Coronary artery (tissue), 2 donors: ENCODE measurements at regions not wholly inside any gene's neighbourhood (a gene's known extent, or its start where the extent isn't known, plus 50 kb on each side); places are given as distances from the start of the nearest gene placed in this dataset.

Source experiments
- DNase-seq: peaks from one replicate; pipeline ENCODE4 v3.0.0-alpha.2; 2017; ENCODE audit warnings: low spot score
- H3K27ac ChIP-seq, 2 donors: fragments of 200-600 bp; sonication (generic); one replicate each; pipeline ENCODE4 v1.5.1; 2016 to 2019
- H3K4me3 ChIP-seq: fragments of 200-600 bp; sonication (generic); 2 replicates; pipeline ENCODE4 v1.5.1; 2016; ENCODE audit warnings: mild to moderate bottlenecking, moderate library complexity
- TF ChIP-seq, protein P1 (sequence below): fragments of 200-600 bp; sonication (generic); IDR thresholded peaks from one replicate; pipeline ENCODE4 v1.5.1; 2019; ENCODE audit warnings: antibody characterized with exemption

DNA sequence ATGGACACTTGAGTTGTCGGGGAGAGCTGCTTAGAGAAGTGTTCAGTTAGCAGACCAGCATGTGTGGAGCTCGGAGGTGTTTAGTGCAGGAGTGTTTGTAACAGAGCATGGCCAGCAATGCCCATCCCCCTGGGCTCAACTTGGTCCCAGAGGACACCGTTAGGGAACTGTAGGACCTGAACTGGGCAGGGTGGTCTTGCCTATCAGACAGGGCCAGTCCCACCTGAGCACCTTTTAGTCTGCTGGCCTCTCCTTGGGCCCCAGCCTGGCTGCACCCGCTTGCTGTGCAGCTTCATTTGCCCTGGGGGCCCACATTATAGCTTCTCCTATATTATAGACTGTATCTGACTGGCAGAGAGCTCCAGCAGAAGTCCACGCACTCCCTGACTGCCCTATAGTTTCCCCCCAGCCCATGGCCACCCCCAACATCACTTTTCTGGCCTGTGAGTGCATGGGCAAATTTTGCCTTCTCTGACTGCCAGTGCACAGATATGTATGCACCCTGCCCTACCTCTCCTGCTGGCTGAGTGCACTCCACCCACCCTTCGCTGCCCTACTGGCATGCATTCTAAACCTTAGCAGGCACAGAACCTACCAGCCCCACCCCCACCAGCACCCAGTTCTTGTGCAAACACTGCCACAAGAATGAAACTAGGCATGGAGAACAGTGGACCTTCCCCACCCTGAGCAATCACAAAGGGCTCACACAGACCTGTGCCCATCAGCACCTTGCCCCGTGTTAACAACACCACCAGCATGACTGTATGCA is 1030.6 kb upstream of the GHITM start:
- TF ChIP-seq, protein P1, sequence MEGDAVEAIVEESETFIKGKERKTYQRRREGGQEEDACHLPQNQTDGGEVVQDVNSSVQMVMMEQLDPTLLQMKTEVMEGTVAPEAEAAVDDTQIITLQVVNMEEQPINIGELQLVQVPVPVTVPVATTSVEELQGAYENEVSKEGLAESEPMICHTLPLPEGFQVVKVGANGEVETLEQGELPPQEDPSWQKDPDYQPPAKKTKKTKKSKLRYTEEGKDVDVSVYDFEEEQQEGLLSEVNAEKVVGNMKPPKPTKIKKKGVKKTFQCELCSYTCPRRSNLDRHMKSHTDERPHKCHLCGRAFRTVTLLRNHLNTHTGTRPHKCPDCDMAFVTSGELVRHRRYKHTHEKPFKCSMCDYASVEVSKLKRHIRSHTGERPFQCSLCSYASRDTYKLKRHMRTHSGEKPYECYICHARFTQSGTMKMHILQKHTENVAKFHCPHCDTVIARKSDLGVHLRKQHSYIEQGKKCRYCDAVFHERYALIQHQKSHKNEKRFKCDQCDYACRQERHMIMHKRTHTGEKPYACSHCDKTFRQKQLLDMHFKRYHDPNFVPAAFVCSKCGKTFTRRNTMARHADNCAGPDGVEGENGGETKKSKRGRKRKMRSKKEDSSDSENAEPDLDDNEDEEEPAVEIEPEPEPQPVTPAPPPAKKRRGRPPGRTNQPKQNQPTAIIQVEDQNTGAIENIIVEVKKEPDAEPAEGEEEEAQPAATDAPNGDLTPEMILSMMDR: no peak
- Histone ChIP-seq H3K27ac (no peak overlapping the region), H3K4me3 (no peak overlapping the region)
- DNase-seq: no peak

DNA sequence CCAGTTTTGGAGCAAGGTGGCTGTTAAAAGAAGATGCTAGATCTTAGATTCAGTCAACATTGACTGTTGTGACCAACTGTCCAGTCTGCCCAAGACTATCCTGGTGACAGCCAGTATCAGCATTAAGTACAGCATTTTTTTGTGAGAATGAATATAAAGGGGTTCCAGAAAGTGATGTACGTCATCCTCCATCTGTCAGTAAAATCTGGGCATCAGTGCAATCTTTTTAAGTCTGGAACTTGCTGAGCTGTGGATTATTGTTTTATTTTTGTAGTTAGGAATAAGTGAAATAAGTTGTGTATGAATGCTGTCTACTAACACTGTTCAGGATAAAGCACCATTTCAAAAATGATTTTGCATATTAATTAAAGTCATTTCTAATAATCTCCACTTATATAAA is 1020.0 kb upstream of the GHITM start:
- Histone ChIP-seq H3K4me3 (no peak overlapping the region), H3K27ac (no peak overlapping the region)

DNA sequence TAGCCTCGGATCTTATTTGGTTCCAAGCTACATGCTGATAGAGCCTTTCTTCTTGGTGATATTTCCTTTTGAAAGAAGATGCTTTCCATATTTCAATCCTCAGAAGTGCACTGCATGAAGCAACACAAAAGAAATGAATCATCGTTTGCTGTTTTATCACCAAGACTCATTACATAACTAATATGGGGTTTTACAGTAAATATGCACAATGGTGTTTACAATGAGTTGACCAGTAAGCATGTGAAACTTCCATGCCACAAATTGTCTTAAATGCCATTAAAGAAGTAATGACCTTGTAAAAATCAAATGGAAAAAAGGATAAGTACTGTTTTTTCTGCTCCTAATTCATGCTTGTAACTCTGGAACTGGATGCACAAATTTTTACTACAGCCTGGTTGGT is 1017.0 kb upstream of the GHITM start:
- TF ChIP-seq, protein P1: no peak
- Histone ChIP-seq H3K27ac (no peak overlapping the region), H3K4me3 (no peak overlapping the region)
- DNase-seq: no peak

More for the DNA sequence above, 1020.0 kb upstream of the GHITM start:
- DNase-seq: no peak
- TF ChIP-seq, protein P1: no peak

DNA sequence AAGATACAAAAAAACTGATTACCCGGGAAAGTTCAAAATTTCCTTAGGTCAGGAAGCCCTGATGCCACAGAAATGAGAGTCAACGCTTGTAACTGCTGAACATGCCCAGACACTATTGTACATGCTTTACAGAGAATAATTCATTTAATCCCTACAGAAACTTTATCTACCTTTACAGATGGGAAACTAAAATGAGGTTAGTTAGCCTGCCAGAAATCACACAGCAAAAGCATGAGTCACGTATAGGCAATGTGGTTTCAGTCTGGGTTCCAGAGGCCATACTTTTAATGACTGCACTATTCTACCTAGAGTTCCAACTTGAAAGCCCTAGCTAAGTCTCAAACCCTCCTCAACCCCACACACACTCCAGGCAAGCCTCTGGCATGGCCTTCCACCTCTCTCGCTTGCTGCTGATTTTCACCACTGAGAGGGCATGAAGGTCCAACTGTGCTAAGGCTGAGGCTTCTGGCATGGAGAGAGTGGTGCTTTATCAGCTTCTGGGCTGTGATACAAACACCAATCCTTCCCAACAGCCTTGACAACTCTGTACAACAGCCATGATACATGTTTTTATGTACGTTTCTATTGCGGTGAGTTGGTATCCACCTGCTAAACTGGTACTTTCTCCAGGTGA is 1011.2 kb upstream of the GHITM start:
- TF ChIP-seq, protein P1: no peak
- no peak overlapping the region for H3K4me3 ChIP-seq
- no peak for DNase-seq
- H3K27ac ChIP-seq: no peak overlapping the region

DNA sequence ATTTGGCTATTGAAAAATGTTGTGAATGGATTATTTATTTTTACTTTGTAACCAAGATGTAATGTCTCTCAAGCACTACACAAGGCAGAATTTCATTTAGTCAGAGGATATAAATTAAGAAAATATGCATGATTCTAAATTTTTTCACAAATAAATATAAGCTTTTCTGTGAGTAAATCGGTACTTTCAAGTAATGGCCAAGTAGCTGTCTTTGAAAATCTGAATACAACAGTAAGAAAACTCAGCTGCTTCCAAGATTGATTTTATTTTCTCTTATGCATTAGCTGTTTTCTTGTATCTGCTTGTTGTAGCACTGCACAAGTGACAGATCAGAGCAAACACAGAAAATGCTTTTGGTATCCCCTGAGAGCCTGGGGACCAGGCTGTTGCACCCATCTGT is 998.5 kb upstream of the GHITM start:
- no peak for DNase-seq
- Histone ChIP-seq H3K27ac (no peak overlapping the region), H3K4me3 (no peak overlapping the region)
- TF ChIP-seq, protein P1: no peak

DNA sequence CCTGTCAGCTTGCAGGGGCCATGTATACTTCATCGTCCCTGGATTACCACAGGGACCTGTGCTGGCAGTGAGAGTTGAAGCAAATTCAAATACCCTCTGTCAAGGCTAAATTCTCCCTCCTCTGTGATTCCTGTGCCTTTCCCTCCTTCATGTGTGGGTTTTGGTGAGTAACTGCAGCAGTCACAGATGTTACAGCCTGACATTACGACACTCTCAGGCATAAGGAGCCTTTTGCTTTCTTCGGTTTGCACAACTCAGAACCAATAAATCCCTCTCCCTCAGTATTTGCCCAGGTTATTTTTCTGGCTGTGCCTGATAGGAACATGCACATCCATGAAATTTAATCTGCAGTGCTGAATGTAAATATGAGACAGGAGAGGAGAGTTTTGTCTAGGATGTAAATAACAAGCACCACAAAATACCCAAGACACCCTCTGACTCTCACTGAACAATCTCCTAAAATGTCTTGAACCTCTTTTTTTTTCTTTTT is 997.2 kb upstream of the GHITM start:
- no peak overlapping the region for H3K27ac ChIP-seq
- TF ChIP-seq, protein P1: no peak
- no peak for DNase-seq
- H3K4me3 ChIP-seq: no peak overlapping the region

DNA sequence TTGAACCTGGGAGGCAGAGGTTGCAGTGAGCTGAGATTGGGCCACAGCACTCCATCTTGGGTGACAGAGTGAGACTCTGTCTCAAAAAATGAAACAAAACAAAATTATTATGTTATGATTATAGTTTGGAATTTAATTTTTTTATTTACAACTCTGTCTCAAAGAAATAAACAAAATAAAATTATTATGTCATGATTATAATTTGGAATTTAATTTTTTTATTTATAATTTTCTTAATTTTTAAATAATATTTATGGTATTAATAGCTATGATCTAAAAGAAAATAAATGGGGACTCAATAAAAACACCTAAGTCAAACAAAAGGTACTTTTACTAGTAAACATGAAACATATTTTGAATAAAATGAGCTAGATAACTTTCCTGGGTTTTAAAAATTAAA is 994.8 kb upstream of the GHITM start:
- no peak for DNase-seq
- TF ChIP-seq, protein P1: no peak
- Histone ChIP-seq H3K27ac (no peak overlapping the region), H3K4me3 (no peak overlapping the region)
